Dendritic cell treated with granulocyte-macrophage colony-stimulating factor and Interleukin-4, amounts not matched to agents 40 ng/mL and 50 ng/mL, for 4 days (primary cell): ENCODE measurements at regions not wholly inside any gene's neighbourhood (a gene's known extent, or its start where the extent isn't known, plus 50 kb on each side); places are given as distances from the start of the nearest gene placed in this dataset.
"Not testable (repeated sequence)": the region's sequence is repeated elsewhere in the genome, so short reads cannot be mapped to it uniquely, and the experiment has no call there.

Experiments
- H3K27ac Mint-ChIP-seq: one replicate; pipeline ENCODE4 v1.8.0; 2022; ENCODE audit warnings: mild to moderate bottlenecking, mixed read lengths
- H3K27me3 Mint-ChIP-seq: one replicate; pipeline ENCODE4 v1.8.0; 2022; ENCODE audit warnings: mild to moderate bottlenecking, mixed read lengths
- H3K36me3 Mint-ChIP-seq: one replicate; pipeline ENCODE4 v1.8.0; 2022; ENCODE audit warnings: low read depth, mixed read lengths
- H3K4me1 Mint-ChIP-seq: one replicate; pipeline ENCODE4 v1.8.0; 2022; ENCODE audit warnings: low read depth, mixed read lengths
- H3K4me3 Mint-ChIP-seq: one replicate; pipeline ENCODE4 v1.8.0; 2022; ENCODE audit warnings: mild to moderate bottlenecking, moderate library complexity, mixed read lengths
- H3K9me3 Mint-ChIP-seq: one replicate; pipeline ENCODE4 v1.8.0; 2022; ENCODE audit warnings: mixed read lengths
- intact Hi-C: fragments of 100-400 bp; cut with micrococcal nuclease; formaldehyde crosslinking; loops from one replicate; pipeline ENCODE4 v1.15.0; 2022

GRCh38 chrX:118252967-118253366, 92.9 kb upstream of the WDR44 start:
- intact Hi-C loops: no loop called here
- H3K9me3 Mint-ChIP-seq: no peaks in the 10 kb centered on the region
- no peaks in the 10 kb centered on the region for H3K36me3 Mint-ChIP-seq
- H3K27me3 Mint-ChIP-seq: peaks cover 2% of the 10 kb centered on the region
- no peak overlapping the region for H3K27ac Mint-ChIP-seq
- no peak overlapping the region for H3K4me3 Mint-ChIP-seq
- no peaks in the 10 kb centered on the region for H3K4me1 Mint-ChIP-seq

- intact Hi-C loops: no loop called here
- H3K4me1 Mint-ChIP-seq: no peaks in the 10 kb centered on the region
- H3K4me3 Mint-ChIP-seq: no peak overlapping the region
- peaks cover 2% of the 10 kb centered on the region for H3K27me3 Mint-ChIP-seq
- no peak overlapping the region for H3K27ac Mint-ChIP-seq
- H3K9me3 Mint-ChIP-seq: no peaks in the 10 kb centered on the region
- no peaks in the 10 kb centered on the region for H3K36me3 Mint-ChIP-seq
Observed at GRCh38 chrX:118254611-118255010, 91.3 kb upstream of the WDR44 start.

- H3K4me3 Mint-ChIP-seq: no peak overlapping the region
- intact Hi-C loops: no loop called here
- peaks cover 2% of the 10 kb centered on the region for H3K27me3 Mint-ChIP-seq
- H3K27ac Mint-ChIP-seq: no peak overlapping the region
- no peaks in the 10 kb centered on the region for H3K9me3 Mint-ChIP-seq
- H3K36me3 Mint-ChIP-seq: no peaks in the 10 kb centered on the region
- H3K4me1 Mint-ChIP-seq: no peaks in the 10 kb centered on the region
Observed at GRCh38 chrX:118255921-118256320, 90.0 kb upstream of the WDR44 start.

DNA sequence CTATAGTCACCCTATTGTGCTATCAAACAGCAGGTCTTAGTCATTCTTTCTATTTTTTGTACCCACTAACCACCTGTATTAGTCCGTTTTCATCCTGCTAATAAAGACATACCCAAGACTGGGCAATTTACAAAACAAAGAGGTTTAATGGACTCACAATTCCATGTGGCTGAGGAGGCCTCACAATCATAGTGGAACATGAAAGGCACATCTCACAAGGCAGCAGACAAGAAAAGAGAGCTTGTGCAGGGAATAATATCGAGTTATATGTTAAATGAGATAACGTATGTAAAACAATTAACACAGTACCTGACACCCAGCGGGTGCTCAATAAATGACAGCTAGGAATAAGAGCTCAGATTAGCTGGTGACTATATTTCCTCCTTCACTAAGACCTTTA, 88.1 kb upstream of the WDR44 start:
- H3K36me3 Mint-ChIP-seq: no peaks in the 10 kb centered on the region
- intact Hi-C loops: no loop called here
- no peaks in the 10 kb centered on the region for H3K4me1 Mint-ChIP-seq
- H3K9me3 Mint-ChIP-seq: no peaks in the 10 kb centered on the region
- H3K4me3 Mint-ChIP-seq: no peak overlapping the region
- peaks cover 2% of the 10 kb centered on the region for H3K27me3 Mint-ChIP-seq
- H3K27ac Mint-ChIP-seq: no peak overlapping the region

DNA sequence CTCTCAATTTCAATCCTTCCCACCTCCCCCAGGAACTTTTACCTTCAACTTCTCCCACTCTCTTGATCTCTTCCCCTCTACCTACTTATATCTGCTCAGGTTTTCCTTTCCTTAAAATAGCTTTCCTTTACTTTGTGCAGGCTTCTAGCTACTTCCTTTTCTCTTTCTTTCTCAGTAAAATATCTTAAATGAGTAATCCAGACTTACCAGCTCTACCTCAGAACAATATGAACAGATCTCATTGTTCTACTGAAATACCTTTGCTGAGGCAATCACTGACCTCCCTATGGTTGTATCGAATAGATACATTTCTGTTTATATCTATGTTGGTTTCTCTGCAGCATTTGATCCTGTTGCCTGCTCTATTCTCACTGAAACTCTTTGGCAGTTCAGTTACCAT, 86.7 kb upstream of the WDR44 start:
- Mint-ChIP-seq H3K4me3 (no peak overlapping the region), H3K27ac (no peak overlapping the region), H3K9me3 (no peaks in the 10 kb centered on the region), H3K36me3 (no peaks in the 10 kb centered on the region), H3K4me1 (no peaks in the 10 kb centered on the region), H3K27me3 (peaks cover 2% of the 10 kb centered on the region)
- intact Hi-C loops: no loop called here

GRCh38 chrX:118261151-118261550, 84.8 kb upstream of the WDR44 start:
- no peak overlapping the region for H3K4me3 Mint-ChIP-seq
- peaks cover 2% of the 10 kb centered on the region for H3K27me3 Mint-ChIP-seq
- H3K9me3 Mint-ChIP-seq: no peaks in the 10 kb centered on the region
- intact Hi-C loops: no loop called here
- H3K4me1 Mint-ChIP-seq: no peaks in the 10 kb centered on the region
- no peaks in the 10 kb centered on the region for H3K36me3 Mint-ChIP-seq
- no peak overlapping the region for H3K27ac Mint-ChIP-seq

GRCh38 chrX:118271775-118272174, 74.1 kb upstream of the WDR44 start:
- Mint-ChIP-seq H3K9me3 (peaks cover 7% of the 10 kb centered on the region), H3K4me3 (no peak overlapping the region), H3K27me3 (no peaks in the 10 kb centered on the region), H3K27ac (no peak overlapping the region), H3K4me1 (no peaks in the 10 kb centered on the region), H3K36me3 (no peaks in the 10 kb centered on the region)
- intact Hi-C loops: no loop called here

- intact Hi-C loops: no loop called here
- H3K27ac Mint-ChIP-seq: no peak overlapping the region
- H3K9me3 Mint-ChIP-seq: peaks cover 2% of the 10 kb centered on the region
- no peaks in the 10 kb centered on the region for H3K4me1 Mint-ChIP-seq
- no peak overlapping the region for H3K4me3 Mint-ChIP-seq
- no peaks in the 10 kb centered on the region for H3K36me3 Mint-ChIP-seq
- no peaks in the 10 kb centered on the region for H3K27me3 Mint-ChIP-seq
Observed at GRCh38 chrX:118272242-118272641, 73.7 kb upstream of the WDR44 start.

DNA sequence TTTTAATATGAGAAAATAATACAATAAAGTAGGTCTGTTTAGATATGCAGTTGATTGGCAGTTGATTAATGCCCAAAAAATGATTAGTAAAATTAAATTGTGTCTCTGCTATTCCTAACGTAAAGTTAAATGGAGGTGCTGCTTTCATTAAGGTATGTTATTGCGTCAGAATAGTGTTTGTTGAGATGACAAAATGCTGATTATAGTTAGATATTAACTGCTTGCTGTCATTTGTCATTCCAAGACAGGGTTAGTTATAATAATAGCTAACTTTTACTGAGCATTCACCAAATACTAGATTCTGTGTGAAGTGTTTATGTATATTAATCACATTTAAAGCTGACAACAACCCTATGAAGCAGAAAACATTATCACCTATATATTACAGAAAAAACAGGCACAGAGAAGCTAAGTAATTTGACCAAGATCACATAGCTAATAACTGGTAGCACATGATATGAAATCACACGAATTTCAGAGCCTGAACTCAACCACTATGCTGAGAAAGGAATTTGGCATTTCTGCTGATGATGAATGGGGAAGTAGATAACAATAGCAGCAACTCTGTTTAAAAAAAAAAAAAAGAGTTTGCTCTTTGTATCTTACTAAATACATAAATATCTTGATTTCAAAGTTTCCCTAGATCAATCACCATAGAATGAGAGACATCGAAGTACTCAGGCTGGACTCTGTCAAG, 59.7 kb upstream of the WDR44 start:
- Mint-ChIP-seq H3K27me3 (no peaks in the 10 kb centered on the region), H3K4me1 (no peaks in the 10 kb centered on the region), H3K9me3 (peaks cover 7% of the 10 kb centered on the region), H3K4me3 (no peak overlapping the region), H3K27ac (no peak overlapping the region), H3K36me3 (no peaks in the 10 kb centered on the region)
- intact Hi-C loops: no loop called here

GRCh38 chrX:118295818-118296217, 50.1 kb upstream of the WDR44 start:
- H3K4me1 Mint-ChIP-seq, H3K36me3 Mint-ChIP-seq, H3K27ac Mint-ChIP-seq, intact Hi-C loops, H3K27me3 Mint-ChIP-seq, H3K9me3 Mint-ChIP-seq, H3K4me3 Mint-ChIP-seq: not testable (repeated sequence)
